OCI-LY3 (cell line): ENCODE measurements at regions not wholly inside any gene's neighbourhood (a gene's known extent, or its start where the extent isn't known, plus 50 kb on each side); places are given as distances from the start of the nearest gene placed in this dataset.
"Not testable (repeated sequence)": the region's sequence is repeated elsewhere in the genome, so short reads cannot be mapped to it uniquely, and the experiment has no call there.

ENCODE experiments used
- H2AFZ ChIP-seq: fragments of 200-600, 300-600 bp; shearing (Covaris generic); 2 replicates; pipeline ENCODE4 v1.6.0; 2014; ENCODE audit warnings: antibody characterized with exemption, low read depth, low read length
- H3K27ac ChIP-seq: fragments of 200-600, 300-600 bp; sonication (generic); 2 replicates; pipeline ENCODE4 v1.5.1; 2014; ENCODE audit warnings: mild to moderate bottlenecking, low read length, moderate library complexity, mixed read lengths
- H3K27me3 ChIP-seq: fragments of 200-600, 300-600 bp; sonication (generic); 2 replicates; pipeline ENCODE4 v1.6.1; 2014; ENCODE audit warnings: low read depth, low read length, mixed read lengths
- H3K36me3 ChIP-seq: fragments of 200-600, 300-600 bp; sonication (generic); replicated peaks from 2 replicates; pipeline ENCODE3; 2014; ENCODE audit warnings: low read depth, low read length, mixed read lengths
- H3K4me1 ChIP-seq: fragments of 300-600, 200-600 bp; sonication (generic); 2 replicates; pipeline ENCODE4 v1.6.1; 2014; ENCODE audit warnings: low read length, mixed read lengths
- H3K4me2 ChIP-seq: fragments of 200-600, 300-600 bp; sonication (generic); 2 replicates; pipeline ENCODE4 v1.6.1; 2014; ENCODE audit warnings: low read length, mixed read lengths
- H3K4me3 ChIP-seq: fragments of 300-600, 200-600 bp; sonication (generic); 2 replicates; pipeline ENCODE4 v1.5.1; 2014; ENCODE audit warnings: antibody characterized with exemption, mild to moderate bottlenecking, low read length, moderate library complexity
- H3K79me2 ChIP-seq: fragments of 300-600, 200-600 bp; shearing (Covaris generic); 2 replicates; pipeline ENCODE4 v1.6.1; 2014; ENCODE audit warnings: mild to moderate bottlenecking, low read length, mixed read lengths
- H3K9ac ChIP-seq: fragments of 300-600, 200-600 bp; shearing (Covaris generic); 2 replicates; pipeline ENCODE4 v1.6.0; 2014; ENCODE audit warnings: mild to moderate bottlenecking, low read length, moderate library complexity
- H3K9me3 ChIP-seq: fragments of 200-600, 300-600 bp; shearing (Covaris generic); 2 replicates; pipeline ENCODE4 v1.6.1; 2014; ENCODE audit warnings: low read length, mixed read lengths; ENCODE audit not compliant: insufficient read depth
- H4K20me1 ChIP-seq: fragments of 200-600, 300-600 bp; sonication (generic); 2 replicates; pipeline ENCODE4 v1.6.1; 2016; ENCODE audit warnings: low read length, mixed read lengths; ENCODE audit not compliant: insufficient read depth
- CTCF ChIP-seq: fragments of 200-600, 300-600 bp; sonication (generic); IDR thresholded peaks from 2 replicates; pipeline ENCODE4 v1.5.1; 2014; ENCODE audit warnings: antibody characterized with exemption, low read length, low read depth
- EZH2phosphoT487 ChIP-seq: fragments of 200-600 bp; shearing (Covaris generic); IDR thresholded peaks from 2 replicates; pipeline ENCODE4 v1.6.1; 2018; ENCODE audit warnings: antibody characterized with exemption, mixed run types, low read depth

- Histone ChIP-seq H4K20me1 (no peaks in the 10 kb centered on the region), H3K36me3 (no peaks in the 10 kb centered on the region), H3K4me2 (no peak overlapping the region), H3K4me3 (no peak overlapping the region), H3K27me3 (peaks cover 49% of the 10 kb centered on the region), H3K9ac (no peak overlapping the region), H3K79me2 (no peaks in the 10 kb centered on the region), H3K4me1 (no peaks in the 10 kb centered on the region), H2AFZ (no peak overlapping the region), H3K9me3 (no peaks in the 10 kb centered on the region), H3K27ac (no peak overlapping the region)
- TF ChIP-seq CTCF = no peak
- no peak for TF ChIP-seq EZH2phosphoT487
These were observed 70.8 kb downstream of the KCNA5 start for GRCh38 chr12:5114436-5114835.

GRCh38 chr12:5121784-5122183 is 78.1 kb downstream of the KCNA5 start:
- H3K27me3 ChIP-seq, H3K27ac ChIP-seq, H4K20me1 ChIP-seq, H3K4me1 ChIP-seq, H3K4me2 ChIP-seq, H3K36me3 ChIP-seq, H3K79me2 ChIP-seq, H3K9me3 ChIP-seq, H3K9ac ChIP-seq, H2AFZ ChIP-seq, H3K4me3 ChIP-seq: not testable (repeated sequence)

GRCh38 chr12:5122256-5122831 is 78.7 kb downstream of the KCNA5 start:
- H3K9ac ChIP-seq, H3K4me3 ChIP-seq, H4K20me1 ChIP-seq, H3K9me3 ChIP-seq, H2AFZ ChIP-seq, H3K36me3 ChIP-seq, H3K79me2 ChIP-seq, H3K27ac ChIP-seq, H3K4me2 ChIP-seq, H3K4me1 ChIP-seq: not testable (repeated sequence)
- peaks cover 11% of the 10 kb centered on the region for H3K27me3 ChIP-seq

- Histone ChIP-seq H3K79me2 (no peaks in the 10 kb centered on the region), H3K4me3 (no peak overlapping the region), H3K9ac (no peak overlapping the region), H3K4me2 (no peak overlapping the region), H2AFZ (no peak overlapping the region), H3K36me3 (no peaks in the 10 kb centered on the region), H3K4me1 (no peaks in the 10 kb centered on the region), H3K27ac (no peak overlapping the region), H3K9me3 (no peaks in the 10 kb centered on the region), H4K20me1 (no peaks in the 10 kb centered on the region), H3K27me3 (peaks cover 26% of the 10 kb centered on the region)
- TF ChIP-seq EZH2phosphoT487 (no peak), CTCF (no peak)
These were observed 80.2 kb downstream of the KCNA5 start for GRCh38 chr12:5123921-5124320.

GRCh38 chr12:5124401-5124800 is 80.7 kb downstream of the KCNA5 start:
- H3K36me3 ChIP-seq = no peaks in the 10 kb centered on the region
- TF ChIP-seq CTCF (no peak), EZH2phosphoT487 (no peak)
- H3K4me3 ChIP-seq = no peak overlapping the region
- H4K20me1 ChIP-seq = no peaks in the 10 kb centered on the region
- H3K9ac ChIP-seq = no peak overlapping the region
- H3K9me3 ChIP-seq = no peaks in the 10 kb centered on the region
- no peak overlapping the region for H2AFZ ChIP-seq
- no peak overlapping the region for H3K4me2 ChIP-seq
- H3K27me3 ChIP-seq = peaks cover 31% of the 10 kb centered on the region
- H3K27ac ChIP-seq = no peak overlapping the region
- H3K4me1 ChIP-seq = no peaks in the 10 kb centered on the region
- H3K79me2 ChIP-seq = no peaks in the 10 kb centered on the region
